Activated CD8-positive, alpha-beta memory T cell treated with anti-CD3 and anti-CD28 coated beads for 36 hours (primary cell): ENCODE measurements at regions not wholly inside any gene's neighbourhood (a gene's known extent, or its start where the extent isn't known, plus 50 kb on each side); places are given as distances from the start of the nearest gene placed in this dataset.
"Not testable (repeated sequence)": the region's sequence is repeated elsewhere in the genome, so short reads cannot be mapped to it uniquely, and the experiment has no call there.

Source experiments
- CTCF ChIA-PET: fragments of 350-600 bp; sonication (Branson Sonifier 250); formaldehyde crosslinking; loops from one replicate; lab custom pipeline; 2021; ENCODE audit warnings: antibody characterized with exemption; lab: Charles Lee
- POLR2A ChIA-PET: fragments of 350-600 bp; sonication (Branson Sonifier 250); formaldehyde crosslinking; loops from one replicate; lab custom pipeline; 2021; ENCODE audit warnings: antibody characterized with exemption; lab: Charles Lee

GRCh38 chrX:21194526-21194925, 179.7 kb upstream of the CNKSR2 start:
- POLR2A ChIA-PET = no interaction called here
- CTCF ChIA-PET = no interaction called here

- POLR2A ChIA-PET = no interaction called here
- CTCF ChIA-PET = no interaction called here
Observed at GRCh38 chrX:21207080-21207479, 167.1 kb upstream of the CNKSR2 start.

- CTCF ChIA-PET, POLR2A ChIA-PET: not testable (repeated sequence)
Observed at GRCh38 chrX:21219208-21219607, 155.0 kb upstream of the CNKSR2 start.

- POLR2A ChIA-PET = no interaction called here
- CTCF ChIA-PET = no interaction called here
Observed at GRCh38 chrX:21225643-21226042, 148.6 kb upstream of the CNKSR2 start.

GRCh38 chrX:21228974-21229373, 145.2 kb upstream of the CNKSR2 start:
- CTCF ChIA-PET, POLR2A ChIA-PET: not testable (repeated sequence)

- POLR2A ChIA-PET = no interaction called here
- CTCF ChIA-PET = no interaction called here
Observed at GRCh38 chrX:21255032-21255618, 119.1 kb upstream of the CNKSR2 start.

- POLR2A ChIA-PET = no interaction called here
- CTCF ChIA-PET = no interaction called here
Observed at GRCh38 chrX:21266949-21267348, 107.3 kb upstream of the CNKSR2 start.

GRCh38 chrX:21276736-21277433, 97.3 kb upstream of the CNKSR2 start:
- POLR2A ChIA-PET = no interaction called here
- CTCF ChIA-PET = no interaction called here

- CTCF ChIA-PET = no interaction called here
- POLR2A ChIA-PET = no interaction called here
Observed at GRCh38 chrX:21289232-21289631, 85.0 kb upstream of the CNKSR2 start.

- POLR2A ChIA-PET = no interaction called here
Observed at GRCh38 chrX:21295246-21295820, 78.9 kb upstream of the CNKSR2 start.

GRCh38 chrX:21305799-21306336, 68.3 kb upstream of the CNKSR2 start:
- POLR2A ChIA-PET = no interaction called here
- CTCF ChIA-PET = no interaction called here

More at GRCh38 chrX:21295246-21295820, 78.9 kb upstream of the CNKSR2 start:
- CTCF ChIA-PET = no interaction called here

GRCh38 chrX:21319323-21319722, 54.9 kb upstream of the CNKSR2 start:
- POLR2A ChIA-PET = no interaction called here
- CTCF ChIA-PET = no interaction called here
